Central memory CD8-positive, alpha-beta T cell (primary cell): ENCODE measurements at regions not wholly inside any gene's neighbourhood (a gene's known extent, or its start where the extent isn't known, plus 50 kb on each side); places are given as distances from the start of the nearest gene placed in this dataset.

ENCODE experiments used
- ATAC-seq: fragments of 150-1000 bp; cut with Tn5 transposase; replicated peaks from 2 replicates; pipeline ENCODE4 v1.10.0; 2022; ENCODE audit warnings: mild to moderate bottlenecking, moderate FRiP score, moderate number of reproducible peaks; ENCODE audit not compliant: poor library complexity, severe bottlenecking; ENCODE audit errors: extremely low read depth
- DNase-seq, 2 donors: peaks; one replicate each; pipeline ENCODE4 v3.0.0; 2021; ENCODE audit warnings: low spot score in 2 of 2
- H3K27ac Mint-ChIP-seq: one replicate; pipeline ENCODE4 v1.8.0; 2022; ENCODE audit warnings: low read depth, mild to moderate bottlenecking, moderate library complexity, mixed read lengths
- H3K27me3 Mint-ChIP-seq: one replicate; pipeline ENCODE4 v1.8.0; 2022; ENCODE audit warnings: mixed read lengths
- H3K36me3 Mint-ChIP-seq: one replicate; pipeline ENCODE4 v1.8.0; 2022; ENCODE audit warnings: mild to moderate bottlenecking, moderate library complexity, mixed read lengths; ENCODE audit not compliant: insufficient read depth
- H3K4me1 Mint-ChIP-seq: one replicate; pipeline ENCODE4 v1.8.0; 2022; ENCODE audit warnings: mixed read lengths
- H3K4me3 Mint-ChIP-seq: one replicate; pipeline ENCODE4 v1.8.0; 2022; ENCODE audit warnings: mild to moderate bottlenecking, moderate library complexity, mixed read lengths
- H3K9me3 Mint-ChIP-seq: one replicate; pipeline ENCODE4 v1.8.0; 2022; ENCODE audit warnings: mixed read lengths

DNA sequence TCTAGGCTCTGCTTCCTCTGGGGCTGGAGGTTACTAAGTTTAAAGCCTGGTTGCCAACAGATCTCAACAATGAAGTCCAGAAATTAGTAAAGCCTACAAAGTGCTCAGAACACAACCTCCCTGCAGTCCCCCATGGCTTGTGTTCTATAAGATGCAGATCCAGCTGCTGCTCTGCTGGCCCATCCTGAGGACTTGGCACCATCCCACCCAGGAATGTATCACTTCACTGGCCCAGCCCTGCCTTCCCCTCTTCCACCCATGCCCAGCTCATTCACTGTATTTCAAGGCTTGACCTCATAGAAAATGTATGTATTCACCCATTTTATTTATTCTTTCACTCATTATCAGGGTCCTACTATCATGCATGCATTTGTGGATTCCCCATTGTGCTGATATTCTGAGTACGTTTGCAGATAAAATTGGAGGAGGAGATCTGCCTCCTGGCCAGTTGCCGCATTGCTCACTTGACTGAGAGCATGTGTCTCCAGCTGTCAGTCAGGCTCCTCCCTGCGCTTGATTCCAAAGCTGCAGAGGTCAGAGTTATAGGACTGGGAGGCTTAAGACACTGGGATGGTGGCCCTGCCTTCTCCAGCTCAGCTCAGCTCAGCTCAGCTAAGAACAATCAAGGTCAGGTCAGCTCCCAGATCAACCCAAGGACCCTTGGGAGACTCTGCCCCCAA lies 104.8 kb downstream of the MAFB start:
- Mint-ChIP-seq H3K27ac (no peak overlapping the region), H3K9me3 (no peaks in the 10 kb centered on the region), H3K4me3 (no peak overlapping the region), H3K36me3 (no peaks in the 10 kb centered on the region), H3K27me3 (peaks cover 38% of the 10 kb centered on the region), H3K4me1 (no peaks in the 10 kb centered on the region)
- ATAC-seq, result no peak
- no peak for DNase-seq

DNA sequence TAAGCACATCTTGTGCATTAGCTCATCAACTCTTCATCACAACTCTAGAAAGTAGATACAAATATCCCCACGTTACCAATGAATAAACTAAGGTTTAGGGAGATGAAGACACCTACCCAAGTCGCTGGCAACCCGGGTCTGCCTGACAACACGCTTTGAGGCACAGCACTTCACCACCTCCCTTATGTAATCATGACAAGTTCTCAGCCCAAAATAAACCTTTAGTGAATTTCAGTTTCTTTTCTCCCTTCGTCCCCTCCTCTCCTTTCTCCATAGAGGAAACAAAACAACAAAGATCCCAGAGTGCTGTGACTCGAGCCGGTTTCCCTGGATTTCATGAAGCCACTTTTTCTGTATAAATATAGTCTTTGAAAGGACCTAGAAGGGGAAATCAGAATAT lies 105.4 kb downstream of the MAFB start:
- H3K4me3 Mint-ChIP-seq, result no peak overlapping the region
- DNase-seq (no peak), ATAC-seq (no peak)
- no peaks in the 10 kb centered on the region for H3K9me3 Mint-ChIP-seq
- H3K27me3 Mint-ChIP-seq, result peaks cover 32% of the 10 kb centered on the region
- no peaks in the 10 kb centered on the region for H3K4me1 Mint-ChIP-seq
- no peaks in the 10 kb centered on the region for H3K36me3 Mint-ChIP-seq
- H3K27ac Mint-ChIP-seq, result no peak overlapping the region

DNA sequence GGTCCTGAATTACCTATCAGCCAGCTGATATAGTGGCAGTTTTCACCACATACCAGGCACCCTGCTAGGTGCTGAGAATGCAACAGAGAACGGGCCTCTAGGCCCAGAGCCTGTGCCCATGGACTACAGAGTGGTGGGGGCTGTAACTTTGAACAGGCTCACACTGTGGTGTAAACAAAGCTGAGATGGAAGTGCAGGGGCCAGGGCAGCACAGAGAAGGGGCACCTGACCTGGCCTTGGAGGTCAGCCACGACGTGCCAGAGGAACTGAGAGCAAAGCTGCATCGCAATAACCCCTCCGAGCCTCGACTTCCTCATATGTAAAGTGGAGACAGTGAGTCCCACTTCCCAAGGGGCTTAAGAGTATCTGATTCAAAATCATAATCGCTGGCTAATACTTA lies 105.8 kb downstream of the MAFB start:
- Mint-ChIP-seq H3K4me3 (no peak overlapping the region), H3K27me3 (peaks cover 27% of the 10 kb centered on the region), H3K27ac (no peak overlapping the region), H3K36me3 (no peaks in the 10 kb centered on the region), H3K4me1 (no peaks in the 10 kb centered on the region), H3K9me3 (no peaks in the 10 kb centered on the region)
- DNase-seq, result no peak
- no peak for ATAC-seq

DNA sequence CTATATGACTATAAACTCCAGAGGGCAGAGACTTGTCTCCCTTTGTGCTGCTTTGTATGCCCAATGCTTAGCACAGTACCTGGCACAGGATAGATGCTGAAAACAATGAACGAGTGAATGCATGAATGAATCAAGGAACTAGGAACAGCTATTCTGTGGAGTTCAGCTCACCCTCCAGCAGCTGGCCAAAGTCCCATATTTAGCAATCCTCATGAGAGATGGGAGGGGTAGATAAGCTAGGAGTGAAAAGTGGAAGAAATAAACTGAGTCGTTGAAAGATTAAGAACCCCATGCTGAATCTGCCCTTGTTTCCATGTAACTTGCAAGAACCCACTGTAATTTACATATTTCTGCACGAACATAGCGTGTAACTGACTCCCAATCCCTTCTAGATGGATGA lies 106.5 kb downstream of the MAFB start:
- no peak for ATAC-seq

DNA sequence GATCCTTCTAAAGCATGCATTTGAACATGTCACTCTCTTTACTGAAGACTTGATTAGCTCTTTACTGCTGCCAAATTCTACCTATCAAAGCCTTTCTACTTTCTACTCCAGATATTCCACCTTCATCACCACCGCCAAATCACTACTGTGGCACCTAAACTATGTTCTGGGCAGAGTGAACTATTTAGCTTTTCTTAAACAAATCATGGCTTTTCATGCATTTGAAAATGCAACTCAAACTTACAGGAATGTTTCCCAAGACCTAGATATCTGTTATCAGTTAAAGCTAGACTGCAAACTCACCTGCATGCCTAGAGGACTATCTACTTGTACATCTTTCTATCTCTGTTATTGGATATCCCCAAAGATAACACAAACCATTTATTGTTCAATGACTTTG lies 109.3 kb downstream of the MAFB start:
- DNase-seq, result no peak
- H3K27ac Mint-ChIP-seq, result no peak overlapping the region
- ATAC-seq, result no peak
- H3K4me1 Mint-ChIP-seq, result no peaks in the 10 kb centered on the region
- H3K4me3 Mint-ChIP-seq, result no peak overlapping the region
- no peaks in the 10 kb centered on the region for H3K36me3 Mint-ChIP-seq
- H3K27me3 Mint-ChIP-seq, result peaks cover 15% of the 10 kb centered on the region
- H3K9me3 Mint-ChIP-seq, result no peaks in the 10 kb centered on the region

More for the DNA sequence above, 106.5 kb downstream of the MAFB start:
- DNase-seq, result no peak
- peaks cover 26% of the 10 kb centered on the region for H3K27me3 Mint-ChIP-seq
- no peaks in the 10 kb centered on the region for H3K4me1 Mint-ChIP-seq
- H3K9me3 Mint-ChIP-seq, result no peaks in the 10 kb centered on the region
- H3K36me3 Mint-ChIP-seq, result no peaks in the 10 kb centered on the region
- H3K27ac Mint-ChIP-seq, result no peak overlapping the region
- H3K4me3 Mint-ChIP-seq, result no peak overlapping the region

DNA sequence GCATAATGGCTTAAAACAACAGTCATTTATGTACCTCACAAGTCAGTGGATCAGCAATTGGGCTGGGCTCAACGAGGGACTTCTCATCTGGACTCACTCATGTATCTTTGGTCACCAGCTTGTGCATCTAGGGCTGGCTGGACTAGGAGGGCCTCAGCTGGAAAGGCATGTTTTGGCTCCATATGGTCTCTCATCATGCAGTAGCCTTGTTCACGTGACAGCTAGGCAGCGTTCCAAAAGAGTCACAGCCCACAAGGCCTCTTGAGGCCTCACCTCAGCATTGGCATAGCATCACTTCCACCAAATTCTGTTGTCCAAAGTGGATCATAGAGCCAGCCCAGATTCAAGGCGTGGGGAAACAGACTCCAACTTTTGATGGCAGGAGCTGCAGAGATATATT lies 110.1 kb downstream of the MAFB start:
- no peak overlapping the region for H3K4me3 Mint-ChIP-seq
- H3K4me1 Mint-ChIP-seq, result no peaks in the 10 kb centered on the region
- no peak for DNase-seq
- no peak for ATAC-seq
- H3K36me3 Mint-ChIP-seq, result no peaks in the 10 kb centered on the region
- no peaks in the 10 kb centered on the region for H3K9me3 Mint-ChIP-seq
- H3K27me3 Mint-ChIP-seq, result peaks cover 21% of the 10 kb centered on the region
- H3K27ac Mint-ChIP-seq, result no peak overlapping the region

DNA sequence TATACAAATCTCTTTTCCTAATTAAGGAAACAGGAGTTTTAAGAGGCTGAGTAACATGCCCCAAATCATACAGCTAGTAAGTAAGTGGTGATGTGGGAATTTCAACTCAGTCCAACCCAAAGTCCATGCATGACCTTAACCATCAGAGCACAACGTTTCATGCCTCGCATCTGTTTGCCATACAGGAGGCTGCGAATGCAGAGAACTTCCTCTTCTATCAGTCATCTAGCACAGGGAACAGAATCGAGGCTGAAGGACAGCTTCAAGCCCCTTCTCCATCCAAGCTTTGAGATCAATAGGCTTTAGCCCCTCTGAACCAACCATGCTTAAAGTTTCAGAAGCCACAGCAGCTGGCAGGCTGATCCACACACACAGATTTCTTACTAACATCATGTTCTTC lies 113.2 kb downstream of the MAFB start:
- H3K4me1 Mint-ChIP-seq, result no peaks in the 10 kb centered on the region
- H3K9me3 Mint-ChIP-seq, result no peaks in the 10 kb centered on the region
- ATAC-seq (no peak), DNase-seq (no peak)
- peaks cover 15% of the 10 kb centered on the region for H3K27me3 Mint-ChIP-seq
- no peaks in the 10 kb centered on the region for H3K36me3 Mint-ChIP-seq
- no peak overlapping the region for H3K4me3 Mint-ChIP-seq
- H3K27ac Mint-ChIP-seq, result no peak overlapping the region

DNA sequence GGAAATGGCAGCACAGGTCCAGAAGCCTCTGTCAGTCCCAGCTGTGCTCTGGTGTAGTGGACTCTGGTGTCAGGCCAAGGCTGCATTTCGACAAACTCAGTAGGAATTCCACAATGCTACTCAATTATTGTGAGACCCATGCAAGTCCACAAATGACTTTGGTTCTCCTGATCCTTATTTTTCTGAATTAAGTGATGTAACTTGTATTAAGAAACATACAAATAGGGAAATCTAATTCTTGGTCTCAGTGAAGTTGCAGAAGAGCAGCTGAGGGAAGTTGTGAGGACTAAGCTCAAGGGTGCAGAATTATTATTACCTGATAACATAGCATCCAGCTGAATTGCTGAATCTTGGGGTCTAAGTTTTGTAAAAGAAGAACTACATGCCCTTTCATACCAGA lies 116.8 kb downstream of the MAFB start:
- H3K9me3 Mint-ChIP-seq, result no peaks in the 10 kb centered on the region
- ATAC-seq (no peak), DNase-seq (no peak)
- H3K4me3 Mint-ChIP-seq, result no peak overlapping the region
- H3K4me1 Mint-ChIP-seq, result no peaks in the 10 kb centered on the region
- H3K27ac Mint-ChIP-seq, result no peak overlapping the region
- H3K27me3 Mint-ChIP-seq, result peaks cover 11% of the 10 kb centered on the region
- no peaks in the 10 kb centered on the region for H3K36me3 Mint-ChIP-seq

DNA sequence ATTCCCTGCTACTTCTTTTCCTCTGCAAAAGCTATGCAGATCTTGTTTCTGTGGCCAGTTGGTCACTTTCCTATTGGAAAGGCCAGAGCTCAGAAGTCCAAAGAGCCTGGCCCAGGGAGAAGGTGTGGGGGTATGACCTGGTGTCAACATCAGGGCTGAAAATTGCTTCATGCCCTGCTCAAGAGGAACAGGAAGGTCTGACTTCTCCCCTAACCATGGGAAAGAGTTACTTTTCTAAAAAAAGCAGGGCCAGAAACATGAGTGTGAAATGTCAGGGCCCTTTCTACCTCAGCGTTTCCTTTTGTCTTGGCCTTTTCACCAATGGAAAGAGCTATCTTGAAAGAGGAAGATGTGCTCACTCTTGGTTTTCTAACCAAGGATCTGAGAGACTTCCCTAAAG lies 117.4 kb downstream of the MAFB start:
- Mint-ChIP-seq H3K9me3 (no peaks in the 10 kb centered on the region), H3K27ac (no peak overlapping the region), H3K4me1 (no peaks in the 10 kb centered on the region), H3K4me3 (no peak overlapping the region), H3K36me3 (no peaks in the 10 kb centered on the region), H3K27me3 (peaks cover 17% of the 10 kb centered on the region)
- DNase-seq (no peak), ATAC-seq (no peak)

DNA sequence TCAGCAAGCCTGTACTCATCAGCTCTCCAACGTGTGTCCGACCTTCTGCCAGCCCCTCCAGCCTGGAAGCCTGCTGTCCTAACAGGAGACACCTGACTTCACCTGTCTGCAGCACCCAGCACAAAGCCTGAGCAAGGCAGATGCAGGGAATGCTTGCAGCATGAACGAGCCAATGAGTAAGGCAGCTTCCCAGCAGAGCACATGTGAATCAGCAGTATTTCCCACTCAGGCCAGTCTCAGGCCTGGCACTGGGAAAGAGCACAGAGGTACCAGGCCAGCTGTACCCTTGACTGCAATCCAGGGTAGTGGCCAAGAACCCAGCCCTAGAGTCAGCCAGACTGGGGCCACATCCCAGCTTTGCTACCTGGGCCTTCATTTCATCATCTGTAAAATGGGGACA lies 120.8 kb downstream of the MAFB start:
- DNase-seq (no peak), ATAC-seq (no peak)
- Mint-ChIP-seq H3K4me1 (no peaks in the 10 kb centered on the region), H3K27ac (no peak overlapping the region), H3K4me3 (no peak overlapping the region), H3K9me3 (no peaks in the 10 kb centered on the region), H3K36me3 (no peaks in the 10 kb centered on the region), H3K27me3 (peaks cover 29% of the 10 kb centered on the region)

DNA sequence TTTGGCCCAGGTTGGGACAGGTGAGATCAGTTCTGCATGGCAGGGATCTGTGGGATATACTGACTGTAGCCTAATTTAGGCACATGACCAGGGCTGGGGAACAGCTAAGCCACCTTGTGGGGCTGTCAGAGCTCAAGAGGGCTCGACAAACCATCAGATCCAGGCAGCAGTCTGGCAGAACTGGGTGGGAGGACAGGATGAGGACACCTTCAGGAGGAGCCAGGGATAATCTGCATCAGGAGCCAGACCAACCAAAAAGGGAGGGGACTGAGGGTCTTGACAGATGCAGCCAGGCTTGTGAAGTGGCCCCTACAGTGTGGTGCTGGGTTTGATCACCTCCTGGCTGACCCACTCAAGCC lies 123.4 kb downstream of the MAFB start:
- Mint-ChIP-seq H3K4me3 (no peak overlapping the region), H3K9me3 (no peaks in the 10 kb centered on the region), H3K27me3 (peaks cover 41% of the 10 kb centered on the region), H3K4me1 (no peaks in the 10 kb centered on the region), H3K36me3 (no peaks in the 10 kb centered on the region), H3K27ac (no peak overlapping the region)
- no peak for ATAC-seq
- no peak for DNase-seq

DNA sequence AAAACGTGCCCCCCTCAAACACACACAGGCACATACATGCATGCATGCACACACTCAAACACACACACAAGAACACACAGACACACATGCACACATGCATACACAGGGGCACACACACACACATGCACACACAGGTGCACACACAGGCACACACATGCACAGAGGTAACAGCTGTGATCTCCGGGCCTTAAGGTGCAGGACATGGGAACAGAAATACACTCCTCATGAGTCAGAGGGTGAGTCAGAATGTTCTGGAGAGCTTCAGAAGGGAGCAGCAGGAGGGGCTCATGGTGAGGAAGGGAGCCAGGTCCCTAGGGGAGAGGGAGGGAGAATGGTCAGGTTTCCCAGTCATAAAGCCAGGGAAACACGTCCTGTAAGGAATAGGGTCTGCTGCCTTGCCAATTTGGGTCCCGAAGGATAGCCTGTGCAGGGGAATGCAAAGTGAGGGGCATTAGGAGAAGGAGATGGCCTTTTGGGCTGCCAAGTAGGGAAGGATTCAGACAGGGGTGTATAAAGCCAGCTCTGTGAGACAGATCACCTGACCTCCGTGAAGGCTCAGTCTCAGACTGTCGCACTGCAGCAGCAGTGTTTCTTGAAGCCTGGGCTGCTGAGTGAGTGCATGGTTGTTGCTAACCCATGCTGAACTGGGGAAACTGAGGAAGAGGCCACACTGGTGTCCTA lies 123.9 kb downstream of the MAFB start:
- peaks cover 41% of the 10 kb centered on the region for H3K27me3 Mint-ChIP-seq
- no peaks in the 10 kb centered on the region for H3K4me1 Mint-ChIP-seq
- ATAC-seq (no peak), DNase-seq (no peak)
- H3K27ac Mint-ChIP-seq, result no peak overlapping the region
- no peaks in the 10 kb centered on the region for H3K9me3 Mint-ChIP-seq
- H3K36me3 Mint-ChIP-seq, result no peaks in the 10 kb centered on the region
- no peak overlapping the region for H3K4me3 Mint-ChIP-seq

DNA sequence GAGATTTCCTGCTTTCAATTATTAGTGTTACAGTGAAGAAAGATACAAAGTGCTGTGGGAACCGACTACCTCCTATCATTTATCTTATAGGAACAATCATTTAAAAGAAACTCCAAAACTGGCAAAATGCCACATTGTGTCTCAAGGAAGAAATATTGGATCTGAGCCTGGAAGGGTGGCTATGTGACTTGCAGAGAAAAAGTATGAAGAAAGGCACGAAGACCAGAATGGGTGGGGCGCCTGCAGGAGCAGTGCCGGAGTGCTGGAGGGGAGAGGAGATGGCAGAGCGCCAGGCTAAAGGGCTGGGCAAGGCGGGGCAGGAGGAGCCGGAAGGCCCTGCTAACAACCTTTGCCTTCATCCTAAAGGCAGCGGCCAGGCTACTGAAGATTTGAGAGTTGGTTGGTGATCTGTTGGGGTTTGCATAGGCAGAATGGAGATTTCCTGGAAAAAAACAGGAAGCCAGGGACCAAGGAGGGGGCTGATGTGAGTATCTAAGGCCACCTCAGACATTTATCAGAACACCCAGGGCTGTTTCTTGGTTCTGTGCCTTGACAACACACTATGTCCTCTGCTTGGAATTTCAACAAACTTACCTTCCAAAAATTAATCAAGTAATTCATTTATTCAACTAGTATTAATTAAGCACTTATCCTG lies 125.6 kb downstream of the MAFB start:
- ATAC-seq, result no peak
- Mint-ChIP-seq H3K4me3 (no peak overlapping the region), H3K27ac (no peak overlapping the region), H3K27me3 (peaks cover 41% of the 10 kb centered on the region), H3K9me3 (no peaks in the 10 kb centered on the region), H3K4me1 (no peaks in the 10 kb centered on the region), H3K36me3 (no peaks in the 10 kb centered on the region)
- no peak for DNase-seq
